ENCODE measurements at regions not wholly inside any gene's neighbourhood (a gene's known extent, or its start where the extent isn't known, plus 50 kb on each side); places are given as distances from the start of the nearest gene placed in this dataset.

- Histone ChIP-seq H3K4me3 (ENCODE audit: low read depth, low read length) (no peak overlapping the region), H3K9me3 (no peaks in the 10 kb centered on the region), H3K36me3 (no peaks in the 10 kb centered on the region; the same call in 1 of the 2 replicates), H3K27me3 (no peaks in the 10 kb centered on the region), H3K4me1 (no peaks in the 10 kb centered on the region)
- DNase-seq, result no peak
- no peak for TF ChIP-seq CTCF (IDR thresholded peaks at IDR 0.05; ENCODE audit: low read depth, low read length)
Measured at GRCh38 chr7:16242920-16243319, 178.4 kb downstream of the CRPPA start.

- Histone ChIP-seq H3K4me3 (ENCODE audit: low read depth, low read length) (no peak overlapping the region), H3K36me3 (no peaks in the 10 kb centered on the region; the same call in 1 of the 2 replicates), H3K9me3 (no peaks in the 10 kb centered on the region), H3K27me3 (no peaks in the 10 kb centered on the region), H3K4me1 (peaks cover 17% of the 10 kb centered on the region)
- no peak for DNase-seq
- no peak for TF ChIP-seq CTCF (IDR thresholded peaks at IDR 0.05; ENCODE audit: low read depth, low read length)
Measured at GRCh38 chr7:16241017-16241416, 180.3 kb downstream of the CRPPA start.

GRCh38 chr7:16236381-16236780 lies 185.0 kb downstream of the CRPPA start:
- H3K4me1 ChIP-seq, result peaks cover 42% of the 10 kb centered on the region
- H3K9me3 ChIP-seq, result no peaks in the 10 kb centered on the region
- no peak for DNase-seq
- no peaks in the 10 kb centered on the region for H3K27me3 ChIP-seq
- TF ChIP-seq CTCF (IDR thresholded peaks at IDR 0.05; ENCODE audit: low read depth, low read length), result no peak
- no peak overlapping the region for H3K4me3 ChIP-seq (ENCODE audit: low read depth, low read length)
- H3K36me3 ChIP-seq, result no peaks in the 10 kb centered on the region

GRCh38 chr7:16235147-16236114 lies 185.9 kb downstream of the CRPPA start:
- peak; percentile 31 for DNase-seq

GRCh38 chr7:16234493-16235146 lies 186.7 kb downstream of the CRPPA start:
- H3K4me3 ChIP-seq (ENCODE audit: low read depth, low read length), result no peak overlapping the region
- peaks cover 42% of the 10 kb centered on the region for H3K4me1 ChIP-seq
- TF ChIP-seq CTCF (IDR thresholded peaks at IDR 0.05; ENCODE audit: low read depth, low read length), result no peak
- peaks cover 4% of the 10 kb centered on the region; the same call in 1 of the 2 replicates for H3K9me3 ChIP-seq
- DNase-seq, result no peak
- H3K27me3 ChIP-seq, result no peaks in the 10 kb centered on the region
- 0 out of 2 replicates have a peak, but pooled peaks cover 2% of the 10 kb centered on the region for H3K36me3 ChIP-seq

More at GRCh38 chr7:16235147-16236114, 185.9 kb downstream of the CRPPA start:
- Histone ChIP-seq H3K4me3 (ENCODE audit: low read depth, low read length) (no peak overlapping the region), H3K27me3 (no peaks in the 10 kb centered on the region), H3K4me1 (peaks cover 42% of the 10 kb centered on the region), H3K36me3 (0 out of 2 replicates have a peak, but pooled peaks cover 2% of the 10 kb centered on the region), H3K9me3 (peaks cover 4% of the 10 kb centered on the region; the same call in 1 of the 2 replicates)
- no peak for TF ChIP-seq CTCF (IDR thresholded peaks at IDR 0.05; ENCODE audit: low read depth, low read length)

Measured in BE2C (cell line).